ENCODE measurements at regions not wholly inside any gene's neighbourhood (a gene's known extent, or its start where the extent isn't known, plus 50 kb on each side); places are given as distances from the start of the nearest gene placed in this dataset.
"Not testable (repeated sequence)": the region's sequence is repeated elsewhere in the genome, so short reads cannot be mapped to it uniquely, and the experiment has no call there.

DNA sequence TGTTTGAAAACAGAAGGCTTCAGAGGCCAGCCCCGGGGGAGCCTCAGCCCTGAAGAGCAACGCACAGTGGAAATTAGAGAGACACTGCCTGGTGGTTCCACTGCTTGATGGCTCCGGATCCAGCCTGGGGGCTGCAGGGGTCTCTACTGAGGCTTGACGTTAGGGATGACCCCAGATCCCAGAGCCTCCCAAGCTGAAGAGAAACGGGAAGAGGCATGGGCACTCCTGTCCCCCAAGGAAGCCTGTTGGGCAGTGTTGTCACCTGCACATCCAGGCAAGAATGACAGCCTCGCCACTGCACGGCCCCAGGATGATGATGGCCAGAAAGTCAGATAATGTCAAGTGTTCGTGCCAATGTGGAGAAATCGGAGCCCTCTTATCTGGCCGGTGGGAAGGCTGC is 56.8 kb upstream of the FGF3 start:
- peak; percentile 41 for DNase-seq
- TF ChIP-seq, protein P1, sequence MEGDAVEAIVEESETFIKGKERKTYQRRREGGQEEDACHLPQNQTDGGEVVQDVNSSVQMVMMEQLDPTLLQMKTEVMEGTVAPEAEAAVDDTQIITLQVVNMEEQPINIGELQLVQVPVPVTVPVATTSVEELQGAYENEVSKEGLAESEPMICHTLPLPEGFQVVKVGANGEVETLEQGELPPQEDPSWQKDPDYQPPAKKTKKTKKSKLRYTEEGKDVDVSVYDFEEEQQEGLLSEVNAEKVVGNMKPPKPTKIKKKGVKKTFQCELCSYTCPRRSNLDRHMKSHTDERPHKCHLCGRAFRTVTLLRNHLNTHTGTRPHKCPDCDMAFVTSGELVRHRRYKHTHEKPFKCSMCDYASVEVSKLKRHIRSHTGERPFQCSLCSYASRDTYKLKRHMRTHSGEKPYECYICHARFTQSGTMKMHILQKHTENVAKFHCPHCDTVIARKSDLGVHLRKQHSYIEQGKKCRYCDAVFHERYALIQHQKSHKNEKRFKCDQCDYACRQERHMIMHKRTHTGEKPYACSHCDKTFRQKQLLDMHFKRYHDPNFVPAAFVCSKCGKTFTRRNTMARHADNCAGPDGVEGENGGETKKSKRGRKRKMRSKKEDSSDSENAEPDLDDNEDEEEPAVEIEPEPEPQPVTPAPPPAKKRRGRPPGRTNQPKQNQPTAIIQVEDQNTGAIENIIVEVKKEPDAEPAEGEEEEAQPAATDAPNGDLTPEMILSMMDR (IDR thresholded peaks at IDR 0.05): no peak
- ATAC-seq: no peak
- Histone ChIP-seq H3K27me3 (no peaks in the 10 kb centered on the region), H3K4me1 (no peaks in the 10 kb centered on the region), H3K36me3 (no peaks in the 10 kb centered on the region), H3K27ac (no peak overlapping the region), H3K9me3 (no peaks in the 10 kb centered on the region), H3K4me3 (no peak overlapping the region)
- intact Hi-C loops (cut with DNase I): no loop called here

DNA sequence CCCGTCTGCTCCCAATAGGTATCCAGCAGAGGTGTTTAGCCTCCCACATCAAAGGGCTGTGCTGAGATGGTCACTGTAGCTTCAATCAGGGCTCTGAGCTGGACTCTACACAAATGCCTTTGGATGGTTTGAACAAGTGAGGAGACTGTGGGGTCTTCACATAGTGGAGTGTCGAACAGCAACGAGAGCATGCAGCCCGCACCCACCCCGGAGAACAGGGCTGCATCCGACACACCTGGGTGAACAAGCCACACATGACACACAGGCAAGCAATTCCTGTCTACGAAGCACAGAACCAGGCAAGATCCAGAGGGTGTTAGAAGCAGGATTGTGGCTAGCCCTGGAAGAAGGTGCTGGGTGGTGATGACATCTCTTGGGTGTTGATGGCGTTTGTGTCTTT is 58.0 kb upstream of the FGF3 start:
- H3K27me3 ChIP-seq: no peaks in the 10 kb centered on the region
- ATAC-seq: no peak
- no peak overlapping the region for H3K4me3 ChIP-seq
- no peak overlapping the region for H3K27ac ChIP-seq
- no peaks in the 10 kb centered on the region for H3K36me3 ChIP-seq
- H3K4me1 ChIP-seq: no peaks in the 10 kb centered on the region
- TF ChIP-seq, protein P1 (IDR thresholded peaks at IDR 0.05): no peak
- intact Hi-C loops (cut with DNase I): no loop called here
- H3K9me3 ChIP-seq: no peaks in the 10 kb centered on the region
- peak; percentile 46 for DNase-seq

DNA sequence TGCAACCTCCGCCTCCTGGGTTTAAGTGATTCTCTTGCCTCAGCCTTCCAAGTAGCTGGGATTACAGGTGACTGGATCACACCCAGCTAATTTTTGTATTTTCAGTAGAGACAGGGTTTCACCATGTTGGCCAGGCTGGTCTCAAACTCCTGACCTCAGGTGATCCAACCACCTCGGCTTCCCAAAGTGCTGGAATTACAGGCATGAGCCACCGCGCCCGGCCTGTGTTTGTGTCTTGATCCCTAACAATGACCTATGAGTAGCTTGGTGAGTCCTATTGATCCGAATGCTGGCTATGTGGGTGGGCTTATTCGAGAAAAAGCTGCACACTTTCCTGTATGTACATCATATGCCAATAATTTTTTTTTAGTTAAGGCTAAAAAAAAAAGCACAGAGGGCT is 58.5 kb upstream of the FGF3 start:
- H3K4me3 ChIP-seq; H3K27ac ChIP-seq; ATAC-seq; intact Hi-C loops (cut with DNase I); H3K27me3 ChIP-seq; H3K36me3 ChIP-seq; H3K9me3 ChIP-seq; H3K4me1 ChIP-seq: not testable (repeated sequence)
- peak; percentile 31 for DNase-seq

DNA sequence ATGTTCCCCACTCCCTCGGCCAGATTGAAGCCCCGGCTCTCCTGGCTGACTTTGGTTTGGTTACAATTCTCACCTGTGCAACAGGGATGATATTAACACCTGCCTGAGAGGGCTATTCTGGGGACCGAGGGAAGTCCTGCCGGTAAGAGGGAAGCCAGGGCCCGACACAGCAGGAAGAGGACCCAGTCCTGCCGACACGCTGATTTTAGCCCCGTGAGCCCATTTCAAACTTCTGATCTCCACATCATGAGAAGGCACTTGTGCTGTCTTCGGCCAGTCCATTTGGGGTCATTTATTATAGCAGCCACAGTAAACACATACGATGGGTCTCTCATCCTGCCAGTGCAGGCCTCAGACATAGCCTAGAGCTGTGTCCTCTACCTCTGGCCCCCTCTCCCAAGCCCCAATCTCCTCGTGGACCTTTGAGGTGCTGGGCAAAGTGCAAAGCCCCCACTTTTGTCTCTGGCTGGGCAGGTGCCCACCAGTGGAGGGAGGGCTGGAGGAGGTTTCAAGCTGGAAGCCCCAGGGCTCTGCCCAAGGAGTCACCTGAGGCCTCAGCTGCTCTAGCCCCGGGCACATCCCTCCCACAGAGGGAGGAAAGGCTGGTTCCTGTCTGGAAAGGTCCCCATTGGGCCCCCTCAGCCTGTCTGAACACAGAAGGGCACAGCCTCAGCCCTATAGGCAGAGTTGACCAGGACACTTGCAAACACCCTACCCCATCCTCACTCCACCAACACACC is 59.1 kb upstream of the FGF3 start:
- H3K4me1 ChIP-seq: no peaks in the 10 kb centered on the region
- DNase-seq: peak; percentile 34
- TF ChIP-seq, protein P1 (IDR thresholded peaks at IDR 0.05): no peak
- H3K27me3 ChIP-seq: no peaks in the 10 kb centered on the region
- intact Hi-C loops (cut with DNase I): no loop called here
- no peak overlapping the region for H3K27ac ChIP-seq
- H3K36me3 ChIP-seq: no peaks in the 10 kb centered on the region
- no peak for ATAC-seq
- H3K9me3 ChIP-seq: no peaks in the 10 kb centered on the region
- H3K4me3 ChIP-seq: no peak overlapping the region

DNA sequence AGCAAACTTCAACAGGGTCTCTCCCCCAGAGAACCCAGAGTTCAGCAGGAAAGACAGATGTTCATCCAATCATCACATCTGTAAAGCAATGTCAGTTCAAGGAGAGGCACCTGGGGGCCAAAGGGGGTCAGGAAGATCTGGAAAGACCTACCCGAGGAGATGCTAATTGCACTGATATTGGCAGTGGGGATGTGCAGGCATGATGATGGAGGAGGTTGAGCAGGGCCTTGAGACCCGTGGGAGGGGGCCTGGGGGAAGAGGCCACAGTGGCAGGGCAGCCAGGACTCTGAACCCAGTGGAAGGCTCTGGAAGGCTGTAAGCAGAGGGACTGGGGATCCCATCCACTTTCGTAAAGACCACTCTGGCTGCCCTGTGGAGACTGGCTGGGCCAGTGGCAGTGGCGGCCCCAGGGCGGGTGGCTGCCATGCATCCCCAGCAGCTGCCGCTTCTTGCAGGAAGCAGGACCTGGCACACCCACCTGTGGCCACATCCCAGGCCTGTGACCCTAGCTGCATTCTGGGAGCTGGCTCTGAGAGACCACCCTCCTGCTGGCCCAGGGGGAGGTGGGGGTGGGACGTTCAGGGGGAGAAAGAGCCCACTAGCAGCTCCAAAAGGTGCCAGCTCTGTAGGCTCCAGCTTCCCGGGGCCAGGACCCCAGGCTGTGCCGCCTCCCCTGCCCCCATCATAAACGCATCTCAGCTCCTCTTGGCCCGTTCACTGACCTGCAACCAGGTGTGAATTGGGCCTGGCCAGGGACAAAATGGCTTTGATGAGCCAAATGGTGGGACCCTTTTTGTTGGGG is 59.9 kb upstream of the FGF3 start:
- no peak for ATAC-seq
- no peaks in the 10 kb centered on the region for H3K4me1 ChIP-seq
- no peaks in the 10 kb centered on the region for H3K9me3 ChIP-seq
- H3K27me3 ChIP-seq: no peaks in the 10 kb centered on the region
- H3K27ac ChIP-seq: no peak overlapping the region
- no peak overlapping the region for H3K4me3 ChIP-seq
- peak; percentile 53 for DNase-seq
- TF ChIP-seq, protein P1 (IDR thresholded peaks at IDR 0.05): no peak
- intact Hi-C loops (cut with DNase I): no loop called here
- H3K36me3 ChIP-seq: no peaks in the 10 kb centered on the region

DNA sequence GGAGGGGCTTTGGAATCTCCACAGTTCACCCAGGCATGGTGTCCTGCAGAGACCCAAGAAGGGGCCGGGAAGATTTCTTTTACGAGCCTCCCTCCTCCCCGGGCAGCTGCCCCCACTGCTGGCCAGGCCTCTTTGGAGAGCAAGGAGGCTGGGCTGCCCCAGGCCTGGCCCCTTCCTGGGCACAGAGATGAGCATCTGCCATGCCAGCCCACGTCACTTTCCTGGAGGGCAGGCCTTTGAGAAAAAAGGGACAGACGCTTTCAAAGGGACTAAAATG is 60.5 kb upstream of the FGF3 start:
- Histone ChIP-seq H3K4me3 (no peak overlapping the region), H3K4me1 (no peaks in the 10 kb centered on the region), H3K36me3 (no peaks in the 10 kb centered on the region), H3K9me3 (no peaks in the 10 kb centered on the region), H3K27ac (no peak overlapping the region), H3K27me3 (no peaks in the 10 kb centered on the region)
- intact Hi-C loops (cut with DNase I): loop anchor here (10.0 kb wide), 1 partner anchor 195 kb away; no protein-coding TSS in a partner anchor
- TF ChIP-seq, protein P1 (IDR thresholded peaks at IDR 0.05): no peak
- peak; percentile 27 for DNase-seq
- ATAC-seq: no peak
